Cortex of kidney (tissue), 1 donor: ENCODE measurements at regions not wholly inside any gene's neighbourhood (a gene's known extent, or its start where the extent isn't known, plus 50 kb on each side); places are given as distances from the start of the nearest gene placed in this dataset.

Source experiments
- DNase-seq: peaks from one replicate; lab custom pipeline; 2025; lab: John Stamatoyannopoulos, UW

GRCh38 chr4:128386761-128387599 is 99.4 kb upstream of the PGRMC2 start:
- DNase-seq = no peak

GRCh38 chr4:128385683-128386304 is 98.2 kb upstream of the PGRMC2 start:
- DNase-seq = no peak

- no peak for DNase-seq
Measured at GRCh38 chr4:128384765-128385598, 97.4 kb upstream of the PGRMC2 start.

GRCh38 chr4:128384091-128384520 is 96.5 kb upstream of the PGRMC2 start:
- DNase-seq = no peak

- no peak for DNase-seq
Measured at GRCh38 chr4:128381748-128382559, 94.3 kb upstream of the PGRMC2 start.

- no peak for DNase-seq
Measured at GRCh38 chr4:128380306-128380705, 92.7 kb upstream of the PGRMC2 start.

GRCh38 chr4:128379860-128380259 is 92.2 kb upstream of the PGRMC2 start:
- no peak for DNase-seq

- DNase-seq = no peak
Measured at GRCh38 chr4:128378668-128379067, 91.1 kb upstream of the PGRMC2 start.

GRCh38 chr4:128376958-128377357 is 89.3 kb upstream of the PGRMC2 start:
- DNase-seq = no peak

GRCh38 chr4:128376303-128376702 is 88.7 kb upstream of the PGRMC2 start:
- DNase-seq = no peak

GRCh38 chr4:128373628-128374027 is 86.0 kb upstream of the PGRMC2 start:
- DNase-seq = no peak

- DNase-seq = no peak
Measured at GRCh38 chr4:128371876-128372275, 84.3 kb upstream of the PGRMC2 start.

GRCh38 chr4:128371001-128371777 is 83.6 kb upstream of the PGRMC2 start:
- no peak for DNase-seq

- no peak for DNase-seq
Measured at GRCh38 chr4:128366212-128366611, 78.6 kb upstream of the PGRMC2 start.

GRCh38 chr4:128364565-128364964 is 77.0 kb upstream of the PGRMC2 start:
- DNase-seq = no peak

GRCh38 chr4:128363966-128364365 is 76.4 kb upstream of the PGRMC2 start:
- no peak for DNase-seq

- DNase-seq = no peak
Measured at GRCh38 chr4:128362760-128363159, 75.1 kb upstream of the PGRMC2 start.

GRCh38 chr4:128359422-128359821 is 71.8 kb upstream of the PGRMC2 start:
- DNase-seq = no peak

- no peak for DNase-seq
Measured at GRCh38 chr4:128358913-128359279, 71.3 kb upstream of the PGRMC2 start.

- DNase-seq = no peak
Measured at GRCh38 chr4:128358231-128358912, 70.8 kb upstream of the PGRMC2 start.
